ENCODE measurements at regions not wholly inside any gene's neighbourhood (a gene's known extent, or its start where the extent isn't known, plus 50 kb on each side); places are given as distances from the start of the nearest gene placed in this dataset.

DNA sequence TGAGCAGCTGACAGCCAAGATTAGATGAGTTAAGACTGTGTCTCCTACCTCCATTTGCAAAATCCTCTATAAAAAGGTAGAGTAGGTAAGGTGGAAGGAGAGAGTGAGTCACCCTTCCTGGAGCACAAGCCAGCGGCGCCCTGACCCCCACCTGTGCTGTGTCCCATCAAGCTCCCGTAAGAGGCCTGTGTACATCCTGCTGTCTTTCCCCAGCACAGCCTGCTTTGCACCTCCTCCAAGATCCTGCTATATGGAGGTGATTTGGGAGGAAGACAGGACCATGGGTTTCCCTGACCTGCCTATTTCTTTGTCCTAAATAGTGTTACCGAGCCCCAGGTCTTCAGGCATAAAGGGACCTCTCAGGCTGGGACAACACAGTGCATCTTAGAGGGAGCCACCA, 62.3 kb upstream of the UQCRFS1 start:
- Histone ChIP-seq H2BK20ac (ENCODE audit: low read length) (no peak overlapping the region), H3K14ac (ENCODE audit: insufficient read length) (no peak overlapping the region), H3K23me2 (ENCODE audit: low read depth, low read length) (no peaks in the 10 kb centered on the region), H2AK5ac (ENCODE audit: low read depth, low read length) (no peak overlapping the region), H3K4me2 (ENCODE audit: insufficient read depth in 1 of 2, low read depth in 2 of 2, low read length in 2 of 2) (no peak overlapping the region), H2BK120ac (replicated peaks; ENCODE audit: low read depth, low read length) (no peak overlapping the region), H2BK12ac (ENCODE audit: low read depth, low read length) (no peak overlapping the region), H4K8ac (ENCODE audit: extremely low read depth, insufficient read depth, low read length) (no peak overlapping the region), H2BK5ac (ENCODE audit: low read depth, low read length) (no peak overlapping the region), H2AFZ (ENCODE audit: low read length) (no peak overlapping the region), H3K4me1 (replicated peaks in 1 of 4; ENCODE audit: control insufficient read depth in 3 of 4, insufficient read depth in 4 of 4, low read length in 3 of 4) (no peaks in the 10 kb centered on the region), H3K4ac (replicated peaks; ENCODE audit: insufficient read length, low read depth, low read length) (no peak overlapping the region), H3K9me3 (ENCODE audit: insufficient read depth in 2 of 2, low read depth in 1 of 2, low read length in 1 of 2) (0 out of 4 replicates have a peak, but pooled peaks cover 0 to 3% of the 10 kb centered on the region in 2 experiments), H3K79me1 (ENCODE audit: low read depth, low read length) (no peaks in the 10 kb centered on the region), H3K18ac (ENCODE audit: extremely low read depth, low read length) (no peak overlapping the region), H3K27ac (ENCODE audit: low read depth, low read length) (no peak overlapping the region), H3K9ac (replicated peaks in 1 of 4; ENCODE audit: extremely low read depth in 1 of 4, low read depth in 3 of 4, low read length in 3 of 4) (no peak overlapping the region), H3K56ac (replicated peaks; ENCODE audit: insufficient read length, low read depth, low read length) (no peak overlapping the region), H2BK15ac (ENCODE audit: low read length) (no peak overlapping the region), H3K4me3 (ENCODE audit: extremely low read depth in 1 of 4, insufficient read depth in 2 of 4, low read depth in 3 of 4, low read length in 4 of 4) (no peak overlapping the region), H3K23ac (ENCODE audit: insufficient read length) (no peak overlapping the region), H3K27me3 (replicated peaks in 1 of 4; ENCODE audit: control insufficient read depth in 3 of 4, extremely low read depth in 1 of 4, insufficient read depth in 3 of 4, low read length in 3 of 4) (no peaks in the 10 kb centered on the region), H3K79me2 (ENCODE audit: control insufficient read depth in 1 of 2, insufficient read depth in 2 of 2, low read length in 2 of 2) (no peaks in the 10 kb centered on the region), H4K91ac (replicated peaks; ENCODE audit: insufficient read length, low read length) (no peak overlapping the region), H4K20me1 (replicated peaks in 1 of 2; ENCODE audit: control insufficient read depth in 1 of 2, insufficient read depth in 2 of 2, low read length in 2 of 2) (no peaks in the 10 kb centered on the region), H4K5ac (ENCODE audit: insufficient read length, low read depth, low read length) (no peak overlapping the region), H3K36me3 (ENCODE audit: control insufficient read depth in 2 of 4, insufficient read depth in 4 of 4, low read length in 3 of 4) (0 out of 8 replicates have a peak, but pooled peaks cover 0 to 2% (median 0%) of the 10 kb centered on the region in 4 experiments)
- no peak for FAIRE-seq
- ChIA-PET POLR2A (ENCODE audit: partially characterized antibody) (no interaction called here), CTCF (ENCODE audit: partially characterized antibody) (interaction anchor here (0.7 to 4.9 kb wide), 3 partner anchors 12 to 271 kb away, joined by 3 to 27 read pairs (median 4); no protein-coding TSS in a partner anchor)
- WGBS, 2 experiments (ENCODE audit: extremely low coverage in 1 of 2, insufficient coverage in 1 of 2, insufficient read length in 1 of 2, insufficient replicate concordance in 2 of 2, low coverage in 1 of 2, low lambda C conversion rate in 2 of 2, missing lambda C conversion rate in 1 of 2), result 96% methylated on average over 4 of the region's 4 CpGs; no CpG with 5 or more reads in 1 of the 2 experiments
- no peak for DNase-seq (ENCODE audit: low read depth in 1 of 2, low spot score in 2 of 2)
- TF ChIP-seq, protein P1, sequence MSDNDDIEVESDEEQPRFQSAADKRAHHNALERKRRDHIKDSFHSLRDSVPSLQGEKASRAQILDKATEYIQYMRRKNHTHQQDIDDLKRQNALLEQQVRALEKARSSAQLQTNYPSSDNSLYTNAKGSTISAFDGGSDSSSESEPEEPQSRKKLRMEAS (IDR thresholded peaks at IDR 0.05), result no peak
- TF ChIP-seq CBX5 (IDR thresholded peaks at IDR 0.05; ENCODE audit: low read depth, low read length) (no peak), SIX5 (IDR thresholded peaks at IDR 0.05; ENCODE audit: low read depth, low read length) (no peak), HDAC2 (IDR thresholded peaks at IDR 0.05; ENCODE audit: borderline replicate concordance in 1 of 2, low read depth in 2 of 2, low read length in 2 of 2) (no peak), SP1 (IDR thresholded peaks at IDR 0.05; ENCODE audit: low read depth, low read length) (no peak), JUND (IDR thresholded peaks at IDR 0.05; ENCODE audit: low read length) (no peak), CBX8 (IDR thresholded peaks at IDR 0.05; ENCODE audit: borderline replicate concordance, low read depth, low read length) (no peak), YY1 (IDR thresholded peaks at IDR 0.05; ENCODE audit: low read depth, low read length) (no peak), POLR2AphosphoS5 (IDR thresholded peaks at IDR 0.05; ENCODE audit: low read depth, low read length) (no peak), KDM5A (IDR thresholded peaks at IDR 0.05; ENCODE audit: low read length) (no peak), CHD2 (IDR thresholded peaks at IDR 0.05; ENCODE audit: low read length) (no peak), TBP (IDR thresholded peaks at IDR 0.05; ENCODE audit: low read depth, low read length) (no peak)
- TF ChIP-seq, protein P2, sequence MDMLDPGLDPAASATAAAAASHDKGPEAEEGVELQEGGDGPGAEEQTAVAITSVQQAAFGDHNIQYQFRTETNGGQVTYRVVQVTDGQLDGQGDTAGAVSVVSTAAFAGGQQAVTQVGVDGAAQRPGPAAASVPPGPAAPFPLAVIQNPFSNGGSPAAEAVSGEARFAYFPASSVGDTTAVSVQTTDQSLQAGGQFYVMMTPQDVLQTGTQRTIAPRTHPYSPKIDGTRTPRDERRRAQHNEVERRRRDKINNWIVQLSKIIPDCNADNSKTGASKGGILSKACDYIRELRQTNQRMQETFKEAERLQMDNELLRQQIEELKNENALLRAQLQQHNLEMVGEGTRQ (IDR thresholded peaks at IDR 0.05; ENCODE audit: low read length), result no peak
- TF ChIP-seq, protein P3, sequence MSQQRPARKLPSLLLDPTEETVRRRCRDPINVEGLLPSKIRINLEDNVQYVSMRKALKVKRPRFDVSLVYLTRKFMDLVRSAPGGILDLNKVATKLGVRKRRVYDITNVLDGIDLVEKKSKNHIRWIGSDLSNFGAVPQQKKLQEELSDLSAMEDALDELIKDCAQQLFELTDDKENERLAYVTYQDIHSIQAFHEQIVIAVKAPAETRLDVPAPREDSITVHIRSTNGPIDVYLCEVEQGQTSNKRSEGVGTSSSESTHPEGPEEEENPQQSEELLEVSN (IDR thresholded peaks at IDR 0.05), result no peak
